ENCODE measurements at regions not wholly inside any gene's neighbourhood (a gene's known extent, or its start where the extent isn't known, plus 50 kb on each side); places are given as distances from the start of the nearest gene placed in this dataset.

GRCh38 chr1:94614996-94615395 is 73.4 kb upstream of the F3 start:
- Histone ChIP-seq H3K4me3 (ENCODE audit: low read length, poor library complexity, severe bottlenecking) (no peak overlapping the region), H2AFZ (ENCODE audit: low read length) (no peak overlapping the region), H3K27me3 (ENCODE audit: insufficient read depth, low read length, poor library complexity, severe bottlenecking) (no peaks in the 10 kb centered on the region), H3F3A (ENCODE audit: low read depth) (no peaks in the 10 kb centered on the region), H3K79me2 (ENCODE audit: insufficient read depth, low read length) (no peaks in the 10 kb centered on the region), H3K9ac (ENCODE audit: low read depth, low read length, poor library complexity, severe bottlenecking) (no peak overlapping the region), H3K4me1 (ENCODE audit: insufficient read depth, low read length, poor library complexity, severe bottlenecking) (peaks cover 13% of the 10 kb centered on the region), H3K9me3 (ENCODE audit: insufficient read depth, low read depth, low read length) (no peaks in the 10 kb centered on the region), H3K4me2 (ENCODE audit: low read depth, low read length, poor library complexity, severe bottlenecking) (no peak overlapping the region), H3K9me2 (replicated peaks; ENCODE audit: low read depth, low read length) (no peaks in the 10 kb centered on the region), H3K36me3 (ENCODE audit: insufficient read depth, low read length) (no peaks in the 10 kb centered on the region), H4K20me1 (ENCODE audit: insufficient read depth, low read length, poor library complexity, severe bottlenecking) (no peaks in the 10 kb centered on the region)
- TF ChIP-seq CTCF (conservative IDR thresholded peaks at IDR 0.05; ENCODE audit: low read length) (no peak), EZH2phosphoT487 (IDR thresholded peaks at IDR 0.05; ENCODE audit: borderline replicate concordance) (no peak)

GRCh38 chr1:94614168-94614815 is 72.7 kb upstream of the F3 start:
- H3K79me2 ChIP-seq (ENCODE audit: insufficient read depth, low read length), result no peaks in the 10 kb centered on the region
- TF ChIP-seq CTCF (conservative IDR thresholded peaks at IDR 0.05; ENCODE audit: low read length), result no peak
- no peak for TF ChIP-seq EZH2phosphoT487 (IDR thresholded peaks at IDR 0.05; ENCODE audit: borderline replicate concordance)
- no peaks in the 10 kb centered on the region for H3K27me3 ChIP-seq (ENCODE audit: insufficient read depth, low read length, poor library complexity, severe bottlenecking)
- no peaks in the 10 kb centered on the region for H3K36me3 ChIP-seq (ENCODE audit: insufficient read depth, low read length)
- no peak overlapping the region for H3K4me2 ChIP-seq (ENCODE audit: low read depth, low read length, poor library complexity, severe bottlenecking)
- peaks cover 13% of the 10 kb centered on the region for H3K4me1 ChIP-seq (ENCODE audit: insufficient read depth, low read length, poor library complexity, severe bottlenecking)
- no peak overlapping the region for H3K9ac ChIP-seq (ENCODE audit: low read depth, low read length, poor library complexity, severe bottlenecking)
- no peak overlapping the region for H2AFZ ChIP-seq (ENCODE audit: low read length)
- no peaks in the 10 kb centered on the region for H4K20me1 ChIP-seq (ENCODE audit: insufficient read depth, low read length, poor library complexity, severe bottlenecking)
- H3K9me3 ChIP-seq (ENCODE audit: insufficient read depth, low read depth, low read length), result no peaks in the 10 kb centered on the region
- no peaks in the 10 kb centered on the region for H3F3A ChIP-seq (ENCODE audit: low read depth)
- H3K9me2 ChIP-seq (replicated peaks; ENCODE audit: low read depth, low read length), result no peaks in the 10 kb centered on the region
- no peak overlapping the region for H3K4me3 ChIP-seq (ENCODE audit: low read length, poor library complexity, severe bottlenecking)

GRCh38 chr1:94612525-94613204 is 71.1 kb upstream of the F3 start:
- Histone ChIP-seq H3K4me3 (ENCODE audit: low read length, poor library complexity, severe bottlenecking) (no peak overlapping the region), H3K9ac (ENCODE audit: low read depth, low read length, poor library complexity, severe bottlenecking) (no peak overlapping the region), H3K4me1 (ENCODE audit: insufficient read depth, low read length, poor library complexity, severe bottlenecking) (peaks cover 13% of the 10 kb centered on the region), H3K79me2 (ENCODE audit: insufficient read depth, low read length) (no peaks in the 10 kb centered on the region), H2AFZ (ENCODE audit: low read length) (no peak overlapping the region), H4K20me1 (ENCODE audit: insufficient read depth, low read length, poor library complexity, severe bottlenecking) (no peaks in the 10 kb centered on the region), H3K9me2 (replicated peaks; ENCODE audit: low read depth, low read length) (no peaks in the 10 kb centered on the region), H3K36me3 (ENCODE audit: insufficient read depth, low read length) (no peaks in the 10 kb centered on the region), H3F3A (ENCODE audit: low read depth) (no peaks in the 10 kb centered on the region), H3K27me3 (ENCODE audit: insufficient read depth, low read length, poor library complexity, severe bottlenecking) (no peaks in the 10 kb centered on the region), H3K4me2 (ENCODE audit: low read depth, low read length, poor library complexity, severe bottlenecking) (no peak overlapping the region), H3K9me3 (ENCODE audit: insufficient read depth, low read depth, low read length) (no peaks in the 10 kb centered on the region)
- TF ChIP-seq CTCF (conservative IDR thresholded peaks at IDR 0.05; ENCODE audit: low read length) (no peak), EZH2phosphoT487 (IDR thresholded peaks at IDR 0.05; ENCODE audit: borderline replicate concordance) (no peak)
